Osteoblast (primary cell): ENCODE measurements at regions not wholly inside any gene's neighbourhood (a gene's known extent, or its start where the extent isn't known, plus 50 kb on each side); places are given as distances from the start of the nearest gene placed in this dataset.

Experiments
- DNase-seq: peaks from one replicate; pipeline ENCODE4 v3.0.0; 2011; ENCODE audit warnings: low spot score, mixed read lengths; ENCODE audit not compliant: insufficient read length; ENCODE audit errors: missing footprints
- H2AFZ ChIP-seq: 2 replicates; pipeline ENCODE4 v1.6.0; 2011; ENCODE audit warnings: mild to moderate bottlenecking, low read length
- H3K27ac ChIP-seq: 2 replicates; pipeline ENCODE4 v1.5.1; 2011; ENCODE audit warnings: mild to moderate bottlenecking, low read depth, low read length, moderate library complexity
- H3K27me3 ChIP-seq: 2 replicates; pipeline ENCODE4 v1.6.0; 2012; ENCODE audit warnings: mild to moderate bottlenecking, control low read depth, inconsistent platforms, low read length, moderate library complexity; ENCODE audit not compliant: insufficient read depth
- H3K36me3 ChIP-seq: 2 replicates; pipeline ENCODE4 v1.5.1; 2011; ENCODE audit warnings: mild to moderate bottlenecking, low read length, control low read depth, moderate library complexity; ENCODE audit not compliant: insufficient read depth
- H3K4me1 ChIP-seq: 2 replicates; pipeline ENCODE4 v1.5.1; 2011; ENCODE audit warnings: mild to moderate bottlenecking, low read length, control low read depth, moderate library complexity; ENCODE audit not compliant: insufficient read depth
- H3K4me2 ChIP-seq: 2 replicates; pipeline ENCODE4 v1.6.0; 2011; ENCODE audit warnings: mild to moderate bottlenecking, low read length; ENCODE audit not compliant: insufficient read depth
- H3K4me3 ChIP-seq: fragments of 200-600 bp; sonication (generic); 3 replicates; pipeline ENCODE4 v1.5.1; 2012; ENCODE audit warnings: mild to moderate bottlenecking, low read length, inconsistent platforms; ENCODE audit not compliant: insufficient read depth
- H3K79me2 ChIP-seq: 2 replicates; pipeline ENCODE4 v1.6.0; 2012; ENCODE audit warnings: mild to moderate bottlenecking, low read length, control low read depth, inconsistent platforms; ENCODE audit not compliant: insufficient read depth
- H3K9me3 ChIP-seq: 2 replicates; pipeline ENCODE4 v1.5.1; 2011; ENCODE audit warnings: low read depth, low read length, control low read depth
- H4K20me1 ChIP-seq: 2 replicates; pipeline ENCODE4 v1.6.0; 2012; ENCODE audit warnings: mild to moderate bottlenecking, low read length, control low read depth; ENCODE audit not compliant: insufficient read depth
- CTCF ChIP-seq: IDR thresholded peaks from 2 replicates; pipeline ENCODE4 v1.5.1; 2011; ENCODE audit warnings: mild to moderate bottlenecking, low read depth, low read length, moderate library complexity; ENCODE audit errors: extremely low read depth

GRCh38 chr15:35605764-35606449, 59.9 kb upstream of the DPH6 start:
- H4K20me1 ChIP-seq = no peaks in the 10 kb centered on the region
- no peaks in the 10 kb centered on the region for H3K27me3 ChIP-seq
- H3K79me2 ChIP-seq = no peaks in the 10 kb centered on the region
- no peak overlapping the region for H3K27ac ChIP-seq
- no peaks in the 10 kb centered on the region for H3K9me3 ChIP-seq
- TF ChIP-seq CTCF = no peak
- peaks cover 11% of the 10 kb centered on the region for H3K4me1 ChIP-seq
- no peak for DNase-seq
- no peak overlapping the region for H3K4me3 ChIP-seq
- H3K36me3 ChIP-seq = no peaks in the 10 kb centered on the region
- H3K4me2 ChIP-seq = no peak overlapping the region
- H2AFZ ChIP-seq = peak overlapping the region; percentile 26

GRCh38 chr15:35606450-35606779, 60.5 kb upstream of the DPH6 start:
- DNase-seq = no peak
- H2AFZ ChIP-seq = peak overlapping the region; percentile 8
- H3K4me3 ChIP-seq = no peak overlapping the region
- no peak for TF ChIP-seq CTCF
- no peaks in the 10 kb centered on the region for H4K20me1 ChIP-seq
- H3K36me3 ChIP-seq = no peaks in the 10 kb centered on the region
- H3K27ac ChIP-seq = no peak overlapping the region
- no peaks in the 10 kb centered on the region for H3K27me3 ChIP-seq
- peaks cover 11% of the 10 kb centered on the region for H3K4me1 ChIP-seq
- no peak overlapping the region for H3K4me2 ChIP-seq
- H3K9me3 ChIP-seq = no peaks in the 10 kb centered on the region
- H3K79me2 ChIP-seq = no peaks in the 10 kb centered on the region

GRCh38 chr15:35616498-35617271, 70.7 kb upstream of the DPH6 start:
- no peaks in the 10 kb centered on the region for H3K27me3 ChIP-seq
- H2AFZ ChIP-seq = peak overlapping the region; percentile 8
- no peaks in the 10 kb centered on the region for H3K9me3 ChIP-seq
- H3K79me2 ChIP-seq = no peaks in the 10 kb centered on the region
- no peaks in the 10 kb centered on the region for H3K4me1 ChIP-seq
- H3K4me2 ChIP-seq = peak overlapping the region; percentile 17
- H3K4me3 ChIP-seq = no peak overlapping the region
- DNase-seq = no peak
- no peaks in the 10 kb centered on the region for H4K20me1 ChIP-seq
- H3K36me3 ChIP-seq = no peaks in the 10 kb centered on the region
- H3K27ac ChIP-seq = no peak overlapping the region
- no peak for TF ChIP-seq CTCF
